HG02759 (cell line): ENCODE measurements at regions not wholly inside any gene's neighbourhood (a gene's known extent, or its start where the extent isn't known, plus 50 kb on each side); places are given as distances from the start of the nearest gene placed in this dataset.
A peak's percentile ranks its signal among the peaks of the same experiment; 100 is the strongest.
"Not testable (repeated sequence)": the region's sequence is repeated elsewhere in the genome, so short reads cannot be mapped to it uniquely, and the experiment has no call there.

Source experiments
- ATAC-seq: cut with Tn5 transposase; IDR thresholded peaks from one replicate; pipeline ENCODE4 v1.9.1; 2021; ENCODE audit warnings: mild to moderate bottlenecking, moderate library complexity; ENCODE audit not compliant: unreplicated experiment

DNA sequence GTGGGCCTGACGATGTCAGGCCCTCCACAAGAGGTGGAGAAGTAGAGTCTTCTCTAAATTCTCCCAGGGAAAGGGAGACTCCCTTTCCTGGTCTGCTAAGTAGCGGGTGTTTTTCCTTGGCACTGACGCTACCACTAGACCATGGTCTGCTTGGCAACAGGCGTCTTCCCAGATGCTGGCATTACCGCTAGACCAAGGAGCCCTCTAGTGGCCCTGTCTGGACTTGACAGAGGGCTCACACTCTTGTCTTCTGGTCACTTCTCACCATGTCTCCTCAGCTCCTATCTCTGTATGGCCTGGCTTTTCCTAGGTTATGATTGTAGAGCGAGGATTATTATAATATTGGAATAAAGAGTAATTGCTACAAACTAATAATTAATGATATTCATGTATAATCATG lies 51.1 kb upstream of the RASSF6 start:
- ATAC-seq: not testable (repeated sequence)

DNA sequence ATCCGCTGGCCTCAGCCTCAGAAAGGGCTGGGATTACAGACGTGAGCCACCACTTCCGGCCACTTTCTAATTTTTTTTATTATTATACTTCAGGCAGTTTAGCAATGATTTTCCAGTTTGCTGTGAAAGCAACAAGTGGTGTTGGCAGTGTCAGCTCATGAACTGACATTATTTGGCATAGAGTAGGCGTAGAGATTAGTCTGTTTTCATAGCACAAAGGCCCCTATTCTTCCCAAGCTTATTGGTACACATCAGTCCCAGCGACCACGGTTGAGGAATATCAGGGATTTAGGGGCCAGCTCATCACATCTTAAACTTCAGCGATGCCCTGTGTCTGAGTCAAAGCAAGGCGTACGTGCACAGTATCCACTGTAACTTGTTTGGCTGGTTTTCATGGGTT lies 53.0 kb upstream of the RASSF6 start:
- no peak for ATAC-seq

DNA sequence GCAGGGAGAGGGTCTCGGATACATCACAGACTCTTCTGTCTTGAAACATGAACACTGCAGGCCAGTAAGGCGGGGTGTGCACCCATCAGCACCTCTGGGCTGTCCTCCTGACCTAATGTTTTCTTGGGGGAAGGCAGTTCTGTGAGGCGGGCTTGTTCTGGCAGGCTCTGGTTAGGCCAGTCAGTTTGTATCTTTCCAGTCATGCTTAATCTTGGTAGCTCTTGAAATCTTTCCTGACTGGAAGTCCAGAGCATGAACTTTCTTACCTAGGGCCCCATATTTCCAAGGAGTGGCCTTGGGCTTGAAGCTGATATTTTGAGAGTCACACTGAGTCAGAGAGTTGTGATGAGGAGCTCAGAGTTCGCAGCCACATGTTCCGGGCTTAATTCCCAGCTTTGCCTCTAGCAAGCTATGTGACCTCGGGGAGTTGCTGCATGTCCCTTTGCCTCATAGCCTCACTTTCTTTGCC lies 54.2 kb upstream of the RASSF6 start:
- ATAC-seq: no peak

- no peak for ATAC-seq
These were observed 55.4 kb upstream of the RASSF6 start for GRCh38 chr4:73675623-73676022.

DNA sequence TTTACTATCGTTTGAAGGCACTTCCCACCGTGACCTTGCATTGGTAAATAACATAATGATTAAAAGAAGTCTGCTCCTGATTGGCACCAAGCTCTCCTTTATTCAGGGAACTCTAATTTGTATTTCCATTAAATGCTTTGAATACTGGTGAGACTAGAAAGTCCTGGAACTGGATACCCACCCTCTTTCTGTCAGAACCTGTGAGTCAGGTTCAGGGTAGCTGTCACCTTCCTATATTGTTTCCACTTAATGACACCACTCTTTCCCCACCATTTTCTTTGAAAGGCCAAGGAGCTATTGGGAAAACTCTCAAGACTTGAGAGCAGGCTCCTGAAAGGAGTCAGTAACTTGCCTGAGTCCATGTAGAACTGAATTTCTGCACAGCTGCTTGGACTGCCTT lies 55.9 kb upstream of the RASSF6 start:
- no peak for ATAC-seq

- peak; percentile 93 for ATAC-seq
These were observed 56.7 kb upstream of the RASSF6 start for GRCh38 chr4:73676861-73677323.

DNA sequence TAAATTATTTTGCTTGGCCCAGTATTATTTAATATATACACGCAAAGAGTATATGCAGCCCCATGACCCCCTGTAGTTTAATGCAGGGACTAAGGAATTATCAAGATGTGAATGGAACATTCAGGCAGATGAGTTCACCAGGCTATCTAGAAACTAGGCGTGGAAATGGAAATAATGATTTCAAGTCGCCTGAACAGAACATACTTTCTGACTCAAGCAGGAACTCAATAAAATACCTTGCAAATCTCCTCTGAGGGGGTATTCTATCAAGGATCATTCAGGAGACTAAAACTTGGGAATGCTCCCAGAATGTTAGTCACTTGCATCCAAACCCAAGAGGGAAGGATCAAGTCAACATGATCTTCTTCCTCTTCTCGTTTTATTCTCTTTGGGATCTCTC lies 59.6 kb upstream of the RASSF6 start:
- ATAC-seq: no peak

- no peak for ATAC-seq
These were observed 58.6 kb upstream of the CXCL8 start for GRCh38 chr4:73681776-73682175.

DNA sequence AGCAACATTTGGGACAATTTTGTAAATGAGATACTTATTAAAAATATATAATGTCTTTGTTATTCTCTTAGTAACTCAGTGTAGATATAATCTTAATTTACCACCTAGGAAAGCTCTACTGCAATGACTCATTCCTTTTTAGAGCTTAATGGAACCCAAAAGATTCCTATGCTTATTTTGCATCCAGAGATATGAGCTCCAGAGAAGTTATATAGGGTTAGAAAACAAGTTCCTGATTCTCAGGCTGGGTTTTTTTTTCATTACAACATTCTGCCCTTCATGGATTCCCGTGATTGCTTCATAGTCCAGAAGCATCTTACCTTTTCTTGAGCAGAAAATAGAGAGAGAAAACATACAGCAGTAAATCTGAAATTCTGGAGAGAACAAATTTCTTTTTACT lies 57.9 kb upstream of the CXCL8 start:
- ATAC-seq: no peak

GRCh38 chr4:73683033-73683432 lies 57.3 kb upstream of the CXCL8 start:
- no peak for ATAC-seq

DNA sequence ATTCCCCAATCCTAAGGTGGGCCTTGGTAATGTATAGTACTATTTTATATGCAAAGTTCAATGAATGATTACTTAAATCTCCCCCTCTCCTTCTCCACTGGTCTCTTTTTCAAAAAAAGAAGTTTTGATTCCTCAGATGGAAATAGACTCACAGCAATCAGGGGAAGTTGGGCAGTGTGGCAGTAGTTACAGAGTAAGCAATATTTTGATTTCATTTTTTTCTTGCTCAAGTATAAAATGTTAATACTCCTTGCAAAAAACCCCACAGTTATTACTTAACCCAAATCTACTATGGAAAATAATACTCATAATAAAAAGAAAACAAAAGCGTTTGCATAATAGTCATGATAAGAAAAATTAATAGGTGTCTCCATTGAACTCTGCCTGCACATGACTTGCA lies 56.9 kb upstream of the CXCL8 start:
- ATAC-seq: no peak

GRCh38 chr4:73684097-73684496 lies 56.3 kb upstream of the CXCL8 start:
- no peak for ATAC-seq

GRCh38 chr4:73685052-73685451 lies 55.3 kb upstream of the CXCL8 start:
- ATAC-seq: no peak

DNA sequence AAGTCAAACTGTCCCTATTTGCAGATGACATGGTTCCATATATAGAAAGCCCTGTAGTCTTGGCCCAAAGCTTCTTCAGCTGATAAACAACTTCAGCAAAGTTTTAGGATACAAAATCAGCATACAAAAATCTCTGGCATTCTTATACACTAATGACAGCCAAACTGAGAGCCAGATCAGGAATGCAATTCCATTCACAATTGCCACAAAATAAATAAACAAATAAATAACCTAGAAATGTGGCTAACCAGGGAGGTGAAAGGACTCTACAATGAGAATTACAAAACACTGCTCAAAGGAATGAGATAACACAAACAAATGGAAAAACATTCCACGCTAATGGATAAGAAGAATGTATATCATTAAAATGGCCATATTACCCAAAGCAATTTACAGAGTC lies 52.9 kb upstream of the CXCL8 start:
- no peak for ATAC-seq

DNA sequence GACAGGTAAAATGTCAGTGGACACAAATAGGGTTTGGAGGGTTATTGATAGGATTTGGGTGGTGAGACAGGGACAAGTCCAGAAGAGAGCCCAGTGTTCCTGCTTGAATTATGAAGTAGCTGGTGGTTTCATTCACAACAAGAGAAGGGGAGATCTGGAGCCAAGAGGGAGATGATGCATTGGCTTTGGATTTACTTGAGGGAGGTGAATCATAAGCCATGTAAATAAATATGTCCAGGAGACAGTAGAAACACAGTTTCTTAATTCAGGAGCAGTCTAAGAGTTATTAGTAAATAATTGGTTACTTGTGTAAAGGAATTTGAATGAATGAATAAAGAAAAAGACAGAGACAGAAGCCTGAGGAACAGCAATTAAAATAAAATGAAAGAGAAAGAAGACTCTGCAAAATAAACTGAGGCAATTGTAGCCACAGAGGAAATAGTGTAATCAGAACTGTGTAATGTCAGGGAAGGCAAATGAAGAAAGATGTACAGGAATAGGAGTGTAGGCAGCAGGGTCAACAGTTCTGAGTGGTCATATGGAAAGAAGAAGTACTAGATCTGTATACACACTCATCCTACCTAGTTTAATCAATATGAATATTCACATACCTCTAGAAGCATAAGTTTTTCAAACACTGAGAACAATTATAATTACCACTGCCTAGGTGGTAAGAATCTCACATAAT lies 50.2 kb upstream of the CXCL8 start:
- ATAC-seq: no peak
